ENCODE measurements at regions not wholly inside any gene's neighbourhood (a gene's known extent, or its start where the extent isn't known, plus 50 kb on each side); places are given as distances from the start of the nearest gene placed in this dataset.

- no peak for TF ChIP-seq EZH2phosphoT487 (IDR thresholded peaks at IDR 0.05; ENCODE audit: borderline replicate concordance, low read length)
- TF ChIP-seq CTCF (conservative IDR thresholded peaks at IDR 0.05; ENCODE audit: low read depth, low read length): no peak
- TF ChIP-seq EZH2 (IDR thresholded peaks at IDR 0.05; ENCODE audit: low read length, unreplicated experiment): no peak
Measured at GRCh38 chr3:81929697-81930096, 168.3 kb upstream of the GBE1 start.

All from PC-3 (cell line).